GM13976 (cell line): ENCODE measurements at regions not wholly inside any gene's neighbourhood (a gene's known extent, or its start where the extent isn't known, plus 50 kb on each side); places are given as distances from the start of the nearest gene placed in this dataset.

Experiments used
- DNase-seq: peaks from one replicate; pipeline ENCODE4 v3.0.0; 2012; ENCODE audit warnings: low spot score
- CTCF ChIP-seq: IDR thresholded peaks from 2 replicates; pipeline ENCODE4 v1.5.1; 2012; ENCODE audit warnings: borderline replicate concordance, mild to moderate bottlenecking; ENCODE audit not compliant: insufficient read depth; ENCODE audit errors: extremely low read depth, missing control alignments, control extremely low read depth
- in situ Hi-C: fragments of 300-500 bp; cut with MboI; formaldehyde crosslinking; loops from one replicate; pipeline ENCODE4 v1.12.0; 2022; ENCODE audit warnings: low sequenced_read_pairs, mixed read lengths, inconsistent platforms; ENCODE audit not compliant: unreplicated experiment

- TF ChIP-seq CTCF = no peak
- in situ Hi-C loops = no loop called here
- DNase-seq = no peak
Measured at GRCh38 chr18:53819671-53820070, 404.8 kb downstream of the MBD2 start.

GRCh38 chr18:53819174-53819573, 405.3 kb downstream of the MBD2 start:
- DNase-seq = no peak
- no peak for TF ChIP-seq CTCF
- in situ Hi-C loops = no loop called here

- DNase-seq = no peak
- in situ Hi-C loops = no loop called here
- TF ChIP-seq CTCF = no peak
Measured at GRCh38 chr18:53817976-53818950, 406.2 kb downstream of the MBD2 start.

GRCh38 chr18:53800171-53800570, 424.3 kb downstream of the MBD2 start:
- TF ChIP-seq CTCF = no peak
- in situ Hi-C loops = no loop called here
- DNase-seq = no peak

GRCh38 chr18:53799134-53799533, 425.3 kb downstream of the MBD2 start:
- no peak for DNase-seq
- in situ Hi-C loops = no loop called here
- no peak for TF ChIP-seq CTCF

- no peak for TF ChIP-seq CTCF
- in situ Hi-C loops = no loop called here
Measured at GRCh38 chr18:53798516-53798915, 426.0 kb downstream of the MBD2 start.

More at GRCh38 chr18:53798516-53798915, 426.0 kb downstream of the MBD2 start:
- no peak for DNase-seq
